HepG2 (cell line): ENCODE measurements at regions not wholly inside any gene's neighbourhood (a gene's known extent, or its start where the extent isn't known, plus 50 kb on each side); places are given as distances from the start of the nearest gene placed in this dataset.

Source experiments
- ATAC-seq: fragments of 200-7000 bp; cut with Tn5 transposase; 3 replicates; pipeline ENCODE4 v1.9.1; 2020; ENCODE audit warnings: mild to moderate bottlenecking, moderate library complexity
- BruUV-seq: library from RNA; stranded (reverse); fragments of 400-500 nt; replicated peaks from 2 replicates; lab custom pipeline; 2021; lab: Mats Ljungman, UMichigan
- CTCF ChIA-PET: fragments of 300-600 bp; formaldehyde crosslinking; extraction: SDS; loops from one replicate; lab custom pipeline; 2021; ENCODE audit warnings: low total read pairs, inconsistent platforms, low intra/inter-chr PET ratio; lab: Yijun Ruan, JAX
- POLR2A ChIA-PET: fragments of 350-600 bp; sonication (Branson Sonifier 250); formaldehyde crosslinking; loops from one replicate; lab custom pipeline; 2020; ENCODE audit warnings: antibody characterized with exemption, inconsistent platforms; lab: Yijun Ruan, JAX
- DNase-seq: peaks from one replicate; pipeline ENCODE4 v3.0.0-alpha.2; 2015; ENCODE audit warnings: low spot score
- FAIRE-seq: peaks from 3 replicates; lab custom pipeline; 2011; peaks lifted over from hg19 to GRCh38; lab: Jason Lieb, UNC
- H2AFZ ChIP-seq: one replicate; pipeline ENCODE4 v1.6.1; 2011; ENCODE audit warnings: low read length, inconsistent platforms
- H3K27ac ChIP-seq: fragments of 300-600 bp; 3 replicates; pipeline ENCODE4 v1.8.0; 2011; ENCODE audit warnings: mixed run types, mild to moderate bottlenecking, mixed read lengths, low read length, inconsistent platforms; ENCODE audit not compliant: insufficient read depth; ENCODE audit errors: extremely low read length
- H3K27me3 ChIP-seq, 2 experiments: fragments of 200-600 bp in 1 of 2; 2 replicates in 1 of 2; 3 replicates in 1 of 2; pipeline versions ENCODE4 v1.6.0 to v1.8.0; 2011; ENCODE audit warnings: low read length in 2 of 2, mild to moderate bottlenecking in 2 of 2, moderate library complexity in 2 of 2, inconsistent platforms in 1 of 2; ENCODE audit not compliant: insufficient read depth in 2 of 2, control insufficient read depth in 1 of 2
- H3K36me3 ChIP-seq, 2 experiments: fragments of 200-600 bp in 1 of 2; replicated peaks in 1 of 2; 2 replicates in 1 of 2; 3 replicates in 1 of 2; pipeline versions ENCODE4 v1.5.1 to v1.8.0; 2011; ENCODE audit warnings: low read length in 2 of 2, inconsistent platforms in 1 of 2; ENCODE audit not compliant: insufficient read depth in 2 of 2, control insufficient read depth in 1 of 2
- H3K4me1 ChIP-seq: 2 replicates; pipeline ENCODE4 v1.5.1; 2012; ENCODE audit warnings: low read length, inconsistent platforms; ENCODE audit not compliant: insufficient read depth
- H3K4me2 ChIP-seq: 2 replicates; pipeline ENCODE4 v1.6.0; 2011; ENCODE audit warnings: low read depth, low read length, inconsistent platforms
- H3K4me3 ChIP-seq, 3 experiments: fragments of 200-600 bp in 1 of 3; sonication (generic), shearing (Covaris generic) in 1 of 3; replicated peaks in 1 of 3; 2 replicates each; pipeline ENCODE4 v1.5.1; 2011 to 2016; ENCODE audit warnings: low read length in 3 of 3, inconsistent platforms in 2 of 3, low read depth in 2 of 3, mild to moderate bottlenecking in 2 of 3, control low read depth in 1 of 3, mixed read lengths in 1 of 3; ENCODE audit not compliant: insufficient read depth in 1 of 3
- H3K79me2 ChIP-seq: one replicate; pipeline ENCODE4 v1.6.1; 2011; ENCODE audit warnings: low read length, inconsistent platforms; ENCODE audit not compliant: insufficient read depth
- H3K9ac ChIP-seq: 2 replicates; pipeline ENCODE4 v1.6.0; 2011; ENCODE audit warnings: mild to moderate bottlenecking, low read depth, low read length, inconsistent platforms; ENCODE audit not compliant: insufficient read depth
- H3K9me3 ChIP-seq: 2 replicates; pipeline ENCODE4 v1.5.1; 2012; ENCODE audit warnings: mild to moderate bottlenecking, low read length
- H4K20me1 ChIP-seq: 2 replicates; pipeline ENCODE4 v1.6.0; 2011; ENCODE audit warnings: inconsistent platforms, mild to moderate bottlenecking, low read length, moderate library complexity; ENCODE audit not compliant: insufficient read depth
- FOXC1 ChIP-seq: sonication (generic); formaldehyde crosslinking; IDR thresholded peaks from 2 replicates; pipeline ENCODE4 v1.8.0; 2022; ENCODE audit warnings: mild to moderate bottlenecking, missing genetic modification reagents, borderline replicate concordance
- GATAD2A ChIP-seq: IDR thresholded peaks from 2 replicates; pipeline ENCODE4 v1.6.1; 2016
- GLMP ChIP-seq: sonication (generic); formaldehyde crosslinking; IDR thresholded peaks from 2 replicates; pipeline ENCODE4 v1.9.0; 2021; ENCODE audit warnings: missing genetic modification reagents, mild to moderate bottlenecking, borderline replicate concordance
- HDAC2 ChIP-seq: sonication (generic); formaldehyde crosslinking; IDR thresholded peaks from 2 replicates; pipeline ENCODE4 v1.4.0; 2020; ENCODE audit warnings: missing genetic modification reagents
- MTA1 ChIP-seq: sonication (generic); formaldehyde crosslinking; IDR thresholded peaks from 2 replicates; pipeline ENCODE4 v1.4.0; 2020; ENCODE audit warnings: missing genetic modification reagents, mild to moderate bottlenecking, borderline replicate concordance
- RCOR2 ChIP-seq: IDR thresholded peaks from 2 replicates; pipeline ENCODE4 v1.6.1; 2016; ENCODE audit warnings: missing biosample characterization, missing genetic modification reagents
- SOX13 ChIP-seq, 3 experiments: fragments of 450-650 bp in 1 of 3; sonication (generic) in 1 of 3; formaldehyde crosslinking in 1 of 3; IDR thresholded peaks in 2 of 3; conservative IDR thresholded peaks in 1 of 3; 2 replicates each; pipeline versions ENCODE4 v1.5.0 to v1.6.1; 2016 to 2020; ENCODE audit warnings: antibody characterized with exemption in 1 of 3, mild to moderate bottlenecking in 1 of 3, missing compliant biosample characterization in 1 of 3, missing genetic modification reagents in 1 of 3, moderate library complexity in 1 of 3
- TBL1XR1 ChIP-seq: fragments of 150-350 bp; IDR thresholded peaks from 2 replicates; pipeline ENCODE4 v1.6.1; 2014; ENCODE audit warnings: borderline replicate concordance, low read length; ENCODE audit not compliant: partially characterized antibody
- TERF1 ChIP-seq: sonication (generic); formaldehyde crosslinking; IDR thresholded peaks from 2 replicates; pipeline ENCODE4 v1.8.0; 2022; ENCODE audit warnings: mild to moderate bottlenecking, missing genetic modification reagents, moderate library complexity
- THAP11 ChIP-seq: IDR thresholded peaks from 2 replicates; pipeline ENCODE4 v1.6.1; 2016; ENCODE audit warnings: missing biosample characterization, missing genetic modification reagents
- ZNF232 ChIP-seq: sonication (generic); formaldehyde crosslinking; IDR thresholded peaks from 2 replicates; pipeline ENCODE4 v1.4.0; 2020; ENCODE audit warnings: missing genetic modification reagents, borderline replicate concordance
- ZNF335 ChIP-seq: sonication (generic); formaldehyde crosslinking; IDR thresholded peaks from 2 replicates; pipeline ENCODE4 v1.4.0; 2020; ENCODE audit warnings: missing genetic modification reagents
- ZNF775 ChIP-seq: sonication (generic); formaldehyde crosslinking; IDR thresholded peaks from 2 replicates; pipeline ENCODE4 v1.4.0; 2020; ENCODE audit warnings: missing genetic modification reagents, mild to moderate bottlenecking, moderate library complexity, borderline replicate concordance
- ZSCAN29 ChIP-seq: sonication (generic); formaldehyde crosslinking; conservative IDR thresholded peaks from 2 replicates; pipeline ENCODE4 v1.4.0; 2020; ENCODE audit warnings: mild to moderate bottlenecking, missing genetic modification reagents
- WGBS: methylation state at CpG from one replicate; pipeline ENCODE4 v1.1.6; 2017; ENCODE audit warnings: low lambda C conversion rate; 5-methylcytosine and 5-hydroxymethylcytosine counted together
- in situ Hi-C: cut with HindIII; loops from 2 replicates; pipeline ENCODE4 v1.10.0; 2017; ENCODE audit warnings: low pct_unique_long_range_greater_than_20kb; ENCODE audit not compliant: extremely low pct_ligation_motif_present
- intact Hi-C: fragments of 100-400 bp; cut with micrococcal nuclease; formaldehyde crosslinking; loops from one replicate; pipeline ENCODE4 v1.10.0; 2022; ENCODE audit not compliant: unreplicated experiment
- TF ChIP-seq, protein P1 (sequence below): sonication (generic); formaldehyde crosslinking; IDR thresholded peaks from 2 replicates; pipeline ENCODE4; 2020; ENCODE audit warnings: missing genetic modification reagents, mild to moderate bottlenecking, borderline replicate concordance
- TF ChIP-seq, protein P2 (sequence below): sonication (generic); formaldehyde crosslinking; IDR thresholded peaks from 2 replicates; pipeline ENCODE4 v1.4.0; 2020; ENCODE audit warnings: mild to moderate bottlenecking, missing genetic modification reagents

- TF ChIP-seq MTA1 (CRISPR knock-in tag) (no peak), FOXC1 (no peak), RCOR2 (no peak)
Measured at GRCh38 chr15:69758810-69759790, 306.5 kb downstream of the RPLP1 start (continued).

DNA sequence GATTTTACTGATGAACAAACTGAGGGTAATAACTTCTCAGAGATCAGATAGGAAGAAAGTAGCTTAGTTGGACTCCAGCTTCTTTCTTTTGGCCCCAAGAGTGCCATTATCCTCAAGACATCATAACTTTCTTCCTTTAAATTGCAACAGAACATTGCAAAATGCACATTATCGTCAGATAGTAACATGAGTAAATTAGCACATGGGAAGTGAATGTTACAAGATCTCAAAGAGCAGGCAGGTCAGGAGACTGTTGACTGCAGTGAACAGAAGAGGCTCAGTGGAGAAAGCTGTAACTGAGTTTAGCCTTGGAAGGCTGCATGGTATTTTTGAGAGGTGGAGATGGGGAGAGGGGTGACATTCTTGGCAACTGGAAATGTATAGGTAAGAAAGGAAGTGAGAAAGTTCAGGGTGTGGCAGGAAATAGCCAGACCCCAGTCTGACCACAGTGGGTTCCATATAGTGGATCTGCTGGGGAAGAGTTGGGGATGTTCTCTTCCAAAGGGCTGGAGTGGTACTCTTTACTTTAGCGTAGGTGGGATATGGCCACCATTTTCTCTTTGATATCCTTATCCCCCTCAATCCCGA is 307.7 kb downstream of the RPLP1 start:
- Histone ChIP-seq H3K4me2 (no peak overlapping the region), H4K20me1 (peaks cover 2% of the 10 kb centered on the region; the same call in 1 of the 2 replicates), H3K36me3 (no peaks in the 10 kb centered on the region), H3K9ac (no peak overlapping the region), H3K27me3 (peaks cover 0 to 1% of the 10 kb centered on the region in 2 experiments; a peak in 1 of 5 replicates), H3K4me1 (no peaks in the 10 kb centered on the region), H3K9me3 (no peaks in the 10 kb centered on the region), H3K4me3 (no peak overlapping the region), H3K27ac (no peak overlapping the region), H3K79me2 (no peaks in the 10 kb centered on the region), H2AFZ (no peak overlapping the region)
- in situ Hi-C loops, result no loop called here
- ChIA-PET POLR2A (no interaction called here), CTCF (no interaction called here)
- no TSS peak for BruUV-seq
- DNase-seq (no peak), ATAC-seq (no peak), FAIRE-seq (no peak)
- intact Hi-C loops, result no loop called here
- 1% methylated on average over 3 of the region's 3 CpGs for WGBS
- no peak for TF ChIP-seq TERF1 (CRISPR knock-in tag)
- no peak for TF ChIP-seq GLMP (CRISPR knock-in tag)
- TF ChIP-seq TBL1XR1, result no peak
- no peak for TF ChIP-seq HDAC2
- TF ChIP-seq THAP11 (CRISPR knock-in tag), result no peak
- TF ChIP-seq GATAD2A, result no peak
- no peak for TF ChIP-seq ZNF775 (CRISPR knock-in tag)
- TF ChIP-seq SOX13 (IDR thresholded peaks at IDR 0.05), result no peak
- no peak for TF ChIP-seq SOX13 (CRISPR knock-in tag; conservative IDR thresholded peaks at IDR 0.05 in 1 of 2, IDR thresholded peaks at IDR 0.05 in 1 of 2)
- no peak for TF ChIP-seq ZNF232 (CRISPR knock-in tag)
- TF ChIP-seq ZSCAN29, result no peak
- no peak for TF ChIP-seq ZNF335 (CRISPR knock-in tag)
- TF ChIP-seq, protein P1, sequence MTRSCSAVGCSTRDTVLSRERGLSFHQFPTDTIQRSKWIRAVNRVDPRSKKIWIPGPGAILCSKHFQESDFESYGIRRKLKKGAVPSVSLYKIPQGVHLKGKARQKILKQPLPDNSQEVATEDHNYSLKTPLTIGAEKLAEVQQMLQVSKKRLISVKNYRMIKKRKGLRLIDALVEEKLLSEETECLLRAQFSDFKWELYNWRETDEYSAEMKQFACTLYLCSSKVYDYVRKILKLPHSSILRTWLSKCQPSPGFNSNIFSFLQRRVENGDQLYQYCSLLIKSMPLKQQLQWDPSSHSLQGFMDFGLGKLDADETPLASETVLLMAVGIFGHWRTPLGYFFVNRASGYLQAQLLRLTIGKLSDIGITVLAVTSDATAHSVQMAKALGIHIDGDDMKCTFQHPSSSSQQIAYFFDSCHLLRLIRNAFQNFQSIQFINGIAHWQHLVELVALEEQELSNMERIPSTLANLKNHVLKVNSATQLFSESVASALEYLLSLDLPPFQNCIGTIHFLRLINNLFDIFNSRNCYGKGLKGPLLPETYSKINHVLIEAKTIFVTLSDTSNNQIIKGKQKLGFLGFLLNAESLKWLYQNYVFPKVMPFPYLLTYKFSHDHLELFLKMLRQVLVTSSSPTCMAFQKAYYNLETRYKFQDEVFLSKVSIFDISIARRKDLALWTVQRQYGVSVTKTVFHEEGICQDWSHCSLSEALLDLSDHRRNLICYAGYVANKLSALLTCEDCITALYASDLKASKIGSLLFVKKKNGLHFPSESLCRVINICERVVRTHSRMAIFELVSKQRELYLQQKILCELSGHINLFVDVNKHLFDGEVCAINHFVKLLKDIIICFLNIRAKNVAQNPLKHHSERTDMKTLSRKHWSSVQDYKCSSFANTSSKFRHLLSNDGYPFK (CRISPR knock-in tag), result no peak
- TF ChIP-seq, protein P2, sequence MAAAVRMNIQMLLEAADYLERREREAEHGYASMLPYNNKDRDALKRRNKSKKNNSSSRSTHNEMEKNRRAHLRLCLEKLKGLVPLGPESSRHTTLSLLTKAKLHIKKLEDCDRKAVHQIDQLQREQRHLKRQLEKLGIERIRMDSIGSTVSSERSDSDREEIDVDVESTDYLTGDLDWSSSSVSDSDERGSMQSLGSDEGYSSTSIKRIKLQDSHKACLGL (CRISPR knock-in tag), result no peak
